PC-3 (cell line): ENCODE measurements at regions not wholly inside any gene's neighbourhood (a gene's known extent, or its start where the extent isn't known, plus 50 kb on each side); places are given as distances from the start of the nearest gene placed in this dataset.

Source experiments
- ATAC-seq: fragments of 200-7000 bp; cut with Tn5 transposase; 2 replicates; pipeline ENCODE4 v1.9.1; 2020; ENCODE audit warnings: mild to moderate bottlenecking, moderate library complexity
- BruUV-seq: library from RNA; stranded (reverse); fragments of 400-500 nt; replicated peaks from 2 replicates; lab custom pipeline; 2021; lab: Mats Ljungman, UMichigan
- CTCF ChIA-PET: fragments of 300-600 bp; sonication (Branson Sonifier 250); formaldehyde crosslinking; loops from one replicate; lab custom pipeline; 2022; ENCODE audit warnings: antibody characterized with exemption; lab: Charles Lee
- POLR2A ChIA-PET: fragments of 300-600 bp; sonication (Branson Sonifier 250); formaldehyde crosslinking; loops from one replicate; lab custom pipeline; 2022; ENCODE audit warnings: antibody characterized with exemption; ENCODE audit not compliant: unreplicated experiment; lab: Charles Lee
- DNase-seq: peaks from one replicate; pipeline ENCODE4 v3.0.0-alpha.2; 2015
- H2AFZ ChIP-seq: fragments of 300-600 bp; sonication (generic); 2 replicates; pipeline ENCODE4 v1.6.0; 2016; ENCODE audit warnings: antibody characterized with exemption, low read length
- H3F3A ChIP-seq: fragments of 300-600 bp; sonication (generic); one replicate; pipeline ENCODE4 v1.6.0; 2017; ENCODE audit warnings: antibody characterized with exemption, low read length, control low read depth, mild to moderate bottlenecking; ENCODE audit not compliant: unreplicated experiment
- H3K27ac ChIP-seq: fragments of 300-600 bp; sonication (generic); 2 replicates; pipeline ENCODE4 v1.5.1; 2016; ENCODE audit warnings: mild to moderate bottlenecking, low read length
- H3K27me3 ChIP-seq: fragments of 300-600 bp; sonication (generic); 2 replicates; pipeline ENCODE4 v1.6.1; 2016; ENCODE audit warnings: low read length, mixed read lengths
- H3K36me3 ChIP-seq: fragments of 300-600 bp; sonication (generic); 2 replicates; pipeline ENCODE4 v1.6.1; 2016; ENCODE audit warnings: low read depth, mixed run types, low read length, mixed read lengths
- H3K4me1 ChIP-seq: fragments of 300-600 bp; sonication (generic); 2 replicates; pipeline ENCODE4 v1.5.1; 2016; ENCODE audit warnings: low read length; ENCODE audit not compliant: insufficient read depth
- H3K4me2 ChIP-seq: fragments of 300-600 bp; sonication (generic); 2 replicates; pipeline ENCODE4 v1.6.0; 2016; ENCODE audit warnings: low read length
- H3K4me3 ChIP-seq: fragments of 300-600 bp; sonication (generic); 2 replicates; pipeline ENCODE4 v1.5.1; 2016; ENCODE audit warnings: mild to moderate bottlenecking, low read length, mixed read lengths
- H3K79me2 ChIP-seq: fragments of 300-600 bp; sonication (generic); 2 replicates; pipeline ENCODE4 v1.6.1; 2017; ENCODE audit warnings: low read length, mixed read lengths
- H3K9ac ChIP-seq: fragments of 300-600 bp; sonication (generic); 2 replicates; pipeline ENCODE4 v1.6.0; 2016; ENCODE audit warnings: mild to moderate bottlenecking, low read length
- H3K9me2 ChIP-seq: fragments of 300-600 bp; sonication (generic); replicated peaks from 2 replicates; pipeline ENCODE4 v1.6.1; 2016; ENCODE audit warnings: mixed run types, low read length, mixed read lengths
- H3K9me3 ChIP-seq: fragments of 300-600 bp; sonication (generic); 2 replicates; pipeline ENCODE4 v1.6.1; 2016; ENCODE audit warnings: low read length, mixed read lengths
- H4K20me1 ChIP-seq: fragments of 300-600 bp; sonication (generic); 2 replicates; pipeline ENCODE4 v1.6.1; 2016; ENCODE audit warnings: low read length, mixed read lengths
- EZH2 ChIP-seq: fragments of 300-600 bp; sonication (generic); IDR thresholded peaks from one replicate; pipeline ENCODE4 v1.6.1; 2017; ENCODE audit warnings: antibody characterized with exemption, mild to moderate bottlenecking, low read length; ENCODE audit not compliant: unreplicated experiment
- EZH2phosphoT487 ChIP-seq: fragments of 300-600 bp; sonication (generic); IDR thresholded peaks from 2 replicates; pipeline ENCODE4 v1.6.1; 2018; ENCODE audit warnings: mild to moderate bottlenecking, antibody characterized with exemption, low read length, borderline replicate concordance
- intact Hi-C: fragments of 100-400 bp; cut with micrococcal nuclease; formaldehyde crosslinking; loops from 2 replicates; pipeline ENCODE4 v1.9.0; 2023
- TF ChIP-seq, protein P1 (sequence below): fragments of 300-600 bp; sonication (generic); conservative IDR thresholded peaks from 2 replicates; pipeline ENCODE4 v1.5.1; 2017; ENCODE audit warnings: antibody characterized with exemption, low read depth, mild to moderate bottlenecking, low read length

DNA sequence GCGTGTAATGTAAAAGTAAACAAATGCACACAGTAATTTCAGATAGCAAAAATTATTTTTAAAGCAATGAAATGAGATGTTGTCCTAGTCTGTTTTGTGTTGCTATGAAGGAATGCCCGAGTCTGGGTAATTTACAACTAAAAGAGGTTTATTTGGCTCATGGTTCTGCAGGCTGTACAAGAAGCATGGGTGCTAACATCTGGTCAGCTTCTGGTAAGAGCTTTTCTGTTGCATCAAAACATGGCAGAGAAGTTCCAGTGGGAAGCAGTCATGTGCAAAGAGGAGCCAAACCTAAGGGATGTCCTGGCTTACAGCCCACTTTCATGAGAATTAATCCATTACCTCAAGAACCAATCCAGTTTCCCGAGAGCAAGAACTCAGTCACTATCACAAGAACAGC is 62.9 kb upstream of the MNX1 start:
- DNase-seq: no peak
- H3K9me2 ChIP-seq: no peaks in the 10 kb centered on the region
- ChIA-PET CTCF (no interaction called here), POLR2A (no interaction called here)
- intact Hi-C loops: no loop called here
- no peaks in the 10 kb centered on the region for H3K36me3 ChIP-seq
- H2AFZ ChIP-seq: no peak overlapping the region
- H3K9me3 ChIP-seq: no peaks in the 10 kb centered on the region
- no peaks in the 10 kb centered on the region for H3K4me1 ChIP-seq
- no peaks in the 10 kb centered on the region for H3K79me2 ChIP-seq
- H4K20me1 ChIP-seq: no peaks in the 10 kb centered on the region
- no TSS peak for BruUV-seq
- H3K27me3 ChIP-seq: peaks cover 75% of the 10 kb centered on the region
- no peak overlapping the region for H3K27ac ChIP-seq
- TF ChIP-seq EZH2 (no peak), EZH2phosphoT487 (no peak)
- TF ChIP-seq, protein P1, sequence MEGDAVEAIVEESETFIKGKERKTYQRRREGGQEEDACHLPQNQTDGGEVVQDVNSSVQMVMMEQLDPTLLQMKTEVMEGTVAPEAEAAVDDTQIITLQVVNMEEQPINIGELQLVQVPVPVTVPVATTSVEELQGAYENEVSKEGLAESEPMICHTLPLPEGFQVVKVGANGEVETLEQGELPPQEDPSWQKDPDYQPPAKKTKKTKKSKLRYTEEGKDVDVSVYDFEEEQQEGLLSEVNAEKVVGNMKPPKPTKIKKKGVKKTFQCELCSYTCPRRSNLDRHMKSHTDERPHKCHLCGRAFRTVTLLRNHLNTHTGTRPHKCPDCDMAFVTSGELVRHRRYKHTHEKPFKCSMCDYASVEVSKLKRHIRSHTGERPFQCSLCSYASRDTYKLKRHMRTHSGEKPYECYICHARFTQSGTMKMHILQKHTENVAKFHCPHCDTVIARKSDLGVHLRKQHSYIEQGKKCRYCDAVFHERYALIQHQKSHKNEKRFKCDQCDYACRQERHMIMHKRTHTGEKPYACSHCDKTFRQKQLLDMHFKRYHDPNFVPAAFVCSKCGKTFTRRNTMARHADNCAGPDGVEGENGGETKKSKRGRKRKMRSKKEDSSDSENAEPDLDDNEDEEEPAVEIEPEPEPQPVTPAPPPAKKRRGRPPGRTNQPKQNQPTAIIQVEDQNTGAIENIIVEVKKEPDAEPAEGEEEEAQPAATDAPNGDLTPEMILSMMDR: no peak
- no peak overlapping the region for H3K4me3 ChIP-seq
- no peak overlapping the region for H3K4me2 ChIP-seq
- H3F3A ChIP-seq: no peaks in the 10 kb centered on the region
- ATAC-seq: no peak
- H3K9ac ChIP-seq: no peak overlapping the region

DNA sequence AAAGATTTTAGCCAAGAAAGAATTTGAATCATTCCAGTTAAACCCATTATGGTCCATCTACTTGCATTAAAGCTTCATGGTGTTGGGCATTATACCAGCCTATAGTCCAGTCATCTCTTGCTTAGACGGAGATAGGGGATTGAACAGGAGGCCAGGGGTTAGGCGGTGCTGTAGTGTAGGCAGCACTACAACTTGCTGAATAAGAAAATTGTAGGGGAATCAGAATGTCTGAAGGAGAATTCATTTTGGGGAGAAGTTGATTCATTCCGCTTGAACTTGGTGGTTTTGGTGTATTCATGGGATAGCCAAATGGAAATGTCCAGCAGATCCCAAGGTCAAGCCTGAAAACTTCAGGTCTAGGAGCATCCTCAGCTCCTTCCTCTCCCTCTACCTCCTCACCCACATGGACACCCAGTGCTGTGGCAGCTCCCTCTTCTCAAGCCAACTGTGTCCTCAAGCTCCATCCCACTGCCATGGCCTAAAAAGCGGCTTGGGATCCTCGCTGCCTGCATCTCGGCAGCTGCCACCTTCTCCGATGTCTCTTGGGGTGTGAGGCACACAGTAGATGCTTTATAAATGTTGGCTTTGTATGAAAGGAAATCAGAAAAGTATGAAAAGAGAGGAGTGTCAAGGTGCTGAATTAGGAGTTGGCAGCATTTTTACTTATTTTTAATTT is 63.6 kb upstream of the MNX1 start:
- H3K27me3 ChIP-seq: peaks cover 67% of the 10 kb centered on the region
- no peak overlapping the region for H2AFZ ChIP-seq

DNA sequence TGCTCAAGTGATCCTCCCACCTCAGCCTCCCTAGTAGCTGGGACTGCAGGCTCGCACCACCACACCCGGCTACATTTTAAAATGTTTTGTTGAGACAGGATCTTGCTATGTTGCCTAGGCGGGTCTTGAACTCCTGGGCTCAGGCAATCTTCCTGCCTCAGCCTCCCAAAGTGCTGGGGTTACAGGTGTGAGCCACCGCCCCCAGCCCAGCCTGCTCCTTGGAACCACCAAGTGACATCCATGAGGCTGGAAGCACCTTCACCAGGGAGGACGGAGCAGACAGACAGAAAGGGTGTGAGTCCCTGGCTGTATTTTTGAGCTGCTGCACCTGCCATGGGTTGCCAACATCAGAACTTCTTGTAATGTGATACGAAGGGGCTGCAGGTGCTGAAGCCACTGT is 62.3 kb upstream of the UBE3C start:
- CTCF ChIA-PET: no interaction called here
- no TSS peak for BruUV-seq
- ATAC-seq: no peak

More for the DNA sequence above, 63.6 kb upstream of the MNX1 start:
- no peak for ATAC-seq
- Histone ChIP-seq H3F3A (no peaks in the 10 kb centered on the region), H3K36me3 (no peaks in the 10 kb centered on the region), H3K9me3 (no peaks in the 10 kb centered on the region), H4K20me1 (no peaks in the 10 kb centered on the region), H3K4me2 (no peak overlapping the region), H3K9ac (no peak overlapping the region), H3K79me2 (no peaks in the 10 kb centered on the region), H3K4me1 (no peaks in the 10 kb centered on the region), H3K4me3 (no peak overlapping the region), H3K9me2 (no peaks in the 10 kb centered on the region), H3K27ac (no peak overlapping the region)
- intact Hi-C loops: no loop called here
- TF ChIP-seq, protein P1: no peak
- TF ChIP-seq EZH2phosphoT487 (no peak), EZH2 (no peak)
- BruUV-seq: no TSS peak
- no peak for DNase-seq
- ChIA-PET CTCF (no interaction called here), POLR2A (no interaction called here)

More for the DNA sequence above, 62.3 kb upstream of the UBE3C start:
- H3K9me2 ChIP-seq: no peaks in the 10 kb centered on the region
- H3K9me3 ChIP-seq: no peaks in the 10 kb centered on the region
- intact Hi-C loops: no loop called here
- H3K4me3 ChIP-seq: no peak overlapping the region
- no peak overlapping the region for H3K27ac ChIP-seq
- H3K9ac ChIP-seq: no peak overlapping the region
- H3K36me3 ChIP-seq: no peaks in the 10 kb centered on the region
- POLR2A ChIA-PET: no interaction called here
- no peaks in the 10 kb centered on the region for H3K79me2 ChIP-seq
- DNase-seq: no peak
- no peaks in the 10 kb centered on the region for H3K4me1 ChIP-seq
- H3K4me2 ChIP-seq: no peak overlapping the region
- H3K27me3 ChIP-seq: peaks cover 52% of the 10 kb centered on the region
- no peaks in the 10 kb centered on the region for H4K20me1 ChIP-seq
- no peaks in the 10 kb centered on the region for H3F3A ChIP-seq
- no peak overlapping the region for H2AFZ ChIP-seq
- TF ChIP-seq EZH2 (no peak), EZH2phosphoT487 (no peak)
- TF ChIP-seq, protein P1: no peak
